GM12878 (cell line): ENCODE measurements at regions not wholly inside any gene's neighbourhood (a gene's known extent, or its start where the extent isn't known, plus 50 kb on each side); places are given as distances from the start of the nearest gene placed in this dataset.

Experiments
- ATAC-seq: fragments of 200-7000 bp; cut with Tn5 transposase; 3 replicates; pipeline ENCODE4 v1.9.1; 2020; ENCODE audit warnings: mild to moderate bottlenecking, moderate library complexity
- BruUV-seq: library from RNA; stranded (reverse); fragments of 400-500 nt; replicated peaks from 2 replicates; lab custom pipeline; 2021; lab: Mats Ljungman, UMichigan
- CTCF ChIA-PET: fragments of 300-600 bp; sonication (Branson Sonifier 250); formaldehyde crosslinking; extraction: SDS; loops from one replicate; lab custom pipeline; 2021; ENCODE audit warnings: inconsistent platforms; lab: Yijun Ruan, JAX
- POLR2A ChIA-PET: fragments of 350-600 bp; formaldehyde crosslinking; extraction: SDS; loops from one replicate; lab custom pipeline; 2021; ENCODE audit warnings: inconsistent platforms; lab: Charles Lee
- RAD21 ChIA-PET: fragments of 300-600 bp; sonication (Branson Sonifier 250); formaldehyde crosslinking; loops from one replicate; lab custom pipeline; 2023; ENCODE audit warnings: antibody characterized with exemption; ENCODE audit not compliant: unreplicated experiment; lab: Charles Lee
- SMC1A ChIA-PET: fragments of 300-600 bp; sonication (Branson Sonifier 250); formaldehyde crosslinking; loops from one replicate; lab custom pipeline; 2023; ENCODE audit not compliant: unreplicated experiment, uncharacterized antibody; lab: Charles Lee
- DNase-seq: peaks from one replicate; pipeline ENCODE4 v3.0.0-alpha.2; 2011; ENCODE audit warnings: low read depth, low spot score
- FAIRE-seq: peaks from 3 replicates; lab custom pipeline; 2011; peaks lifted over from hg19 to GRCh38; lab: Jason Lieb, UNC
- H2AFZ ChIP-seq: 2 replicates; pipeline ENCODE4 v1.6.0; 2011; ENCODE audit warnings: low read depth, low read length, control low read depth; ENCODE audit not compliant: control insufficient read depth
- H3K27ac ChIP-seq: 2 replicates; pipeline ENCODE4 v1.5.1; 2011; ENCODE audit warnings: control low read depth; ENCODE audit not compliant: control insufficient read depth, insufficient read depth
- H3K27me3 ChIP-seq, 2 experiments: replicated peaks in 1 of 2; 2 replicates each; pipeline versions ENCODE4 v1.6.0 to v1.6.1; 2011; ENCODE audit warnings: low read length in 1 of 2; ENCODE audit not compliant: control insufficient read depth in 2 of 2, insufficient read depth in 2 of 2
- H3K36me3 ChIP-seq, 2 experiments: 2 replicates each; pipeline ENCODE4 v1.5.1; 2011; ENCODE audit warnings: low read length in 1 of 2; ENCODE audit not compliant: control insufficient read depth in 2 of 2, insufficient read depth in 2 of 2
- H3K4me1 ChIP-seq: 2 replicates; pipeline ENCODE4 v1.6.1; 2011; ENCODE audit warnings: mild to moderate bottlenecking, low read length, moderate library complexity, mixed read lengths; ENCODE audit not compliant: control insufficient read depth, insufficient read depth
- H3K4me2 ChIP-seq: 2 replicates; pipeline ENCODE4 v1.6.0; 2011; ENCODE audit warnings: control low read depth; ENCODE audit not compliant: control insufficient read depth, insufficient read depth
- H3K4me3 ChIP-seq: fragments of 200-600 bp; sonication (generic); 2 replicates; pipeline ENCODE4 v1.5.1; 2016
- H3K79me2 ChIP-seq: 2 replicates; pipeline ENCODE4 v1.6.0; 2011; ENCODE audit warnings: low read length; ENCODE audit not compliant: control insufficient read depth, insufficient read depth
- H3K9ac ChIP-seq: 2 replicates; pipeline ENCODE4 v1.8.0; 2011; ENCODE audit warnings: low read length, control low read depth, mixed read lengths; ENCODE audit not compliant: control insufficient read depth, insufficient read depth
- H3K9me3 ChIP-seq: replicated peaks from 3 replicates; pipeline ENCODE4 v1.5.1; 2011; ENCODE audit warnings: mild to moderate bottlenecking, low read length; ENCODE audit not compliant: control insufficient read depth, insufficient read depth
- H4K20me1 ChIP-seq: 2 replicates; pipeline ENCODE4 v1.6.0; 2011; ENCODE audit not compliant: control insufficient read depth, insufficient read depth
- ELK1 ChIP-seq: IDR thresholded peaks from 2 replicates; pipeline ENCODE4 v1.6.1; 2012; ENCODE audit warnings: low read depth, low read length, improper control_type of control experiment
- FOXM1 ChIP-seq: IDR thresholded peaks from 2 replicates; pipeline ENCODE4 v1.6.1; 2012; ENCODE audit warnings: low read depth, mild to moderate bottlenecking, inconsistent platforms, low read length, moderate library complexity
- HCFC1 ChIP-seq: fragments of 150-350 bp; IDR thresholded peaks from 2 replicates; pipeline ENCODE4 v1.6.1; 2014; ENCODE audit warnings: low read length
- HDAC2 ChIP-seq: fragments of 200-600 bp; sonication (generic); IDR thresholded peaks from 2 replicates; pipeline ENCODE4 v1.6.1; 2017
- IKZF1 ChIP-seq: fragments of 450-650 bp; conservative IDR thresholded peaks from 2 replicates; pipeline ENCODE4 v1.6.1; 2017; ENCODE audit warnings: antibody characterized with exemption, mild to moderate bottlenecking
- IRF5 ChIP-seq: fragments of 450-650 bp; IDR thresholded peaks from 2 replicates; pipeline ENCODE4 v1.6.1; 2017; ENCODE audit warnings: borderline replicate concordance
- MEF2B ChIP-seq: fragments of 450-650 bp; IDR thresholded peaks from 2 replicates; pipeline ENCODE4 v1.6.1; 2018; ENCODE audit warnings: mild to moderate bottlenecking, moderate library complexity; ENCODE audit not compliant: partially characterized antibody, poor library complexity, severe bottlenecking
- MYC ChIP-seq: IDR thresholded peaks from 2 replicates; pipeline ENCODE4 v1.6.1; 2011; ENCODE audit warnings: mild to moderate bottlenecking, low read length, moderate library complexity, inconsistent platforms; ENCODE audit not compliant: insufficient read depth, insufficient replicate concordance, insufficient read length, severe bottlenecking
- POLR2AphosphoS2 ChIP-seq: IDR thresholded peaks from 2 replicates; pipeline ENCODE4 v1.6.1; 2011; ENCODE audit warnings: low read depth, mild to moderate bottlenecking, low read length, improper control_type of control experiment, moderate library complexity
- RUNX3 ChIP-seq: IDR thresholded peaks from 2 replicates; pipeline ENCODE4 v1.6.1; 2012; ENCODE audit warnings: low read length, inconsistent platforms
- TAF1 ChIP-seq: IDR thresholded peaks from 2 replicates; pipeline ENCODE4 v1.6.1; 2011; ENCODE audit warnings: mild to moderate bottlenecking, low read depth, low read length, borderline replicate concordance
- TBL1XR1 ChIP-seq: IDR thresholded peaks from 2 replicates; pipeline ENCODE4 v1.6.1; 2012; ENCODE audit warnings: low read depth, low read length, improper control_type of control experiment
- YBX1 ChIP-seq: fragments of 450-650 bp; IDR thresholded peaks from 2 replicates; pipeline ENCODE4 v1.6.1; 2016; ENCODE audit warnings: antibody characterized with exemption
- ZNF24 ChIP-seq: fragments of 450-650 bp; IDR thresholded peaks from 2 replicates; pipeline ENCODE4 v1.6.1; 2017; ENCODE audit warnings: antibody characterized with exemption, mild to moderate bottlenecking
- ZNF384 ChIP-seq: IDR thresholded peaks from 2 replicates; pipeline ENCODE4 v1.6.1; 2012; ENCODE audit warnings: low read depth, mild to moderate bottlenecking, low read length, improper control_type of control experiment, borderline replicate concordance
- WGBS: methylation state at CpG from one replicate; pipeline ENCODE4 v1.1.6; 2016; ENCODE audit warnings: low lambda C conversion rate; ENCODE audit not compliant: insufficient replicate concordance, insufficient coverage; ENCODE audit errors: missing lambda C conversion rate; 5-methylcytosine and 5-hydroxymethylcytosine counted together
- in situ Hi-C: fragments of 300-500 bp; cut with MboI; formaldehyde crosslinking; loops from 9 replicates; pipeline ENCODE4 v1.14.3; 2018; ENCODE audit warnings: mixed read lengths
- intact Hi-C: fragments of 100-400 bp; cut with micrococcal nuclease; formaldehyde crosslinking; loops from one replicate; pipeline ENCODE4 v1.14.2; 2022; ENCODE audit not compliant: unreplicated experiment
- TF ChIP-seq, protein P1 (sequence below): fragments of 450-650 bp; conservative IDR thresholded peaks from 2 replicates; pipeline ENCODE4 v1.6.1; 2017; ENCODE audit warnings: mild to moderate bottlenecking, moderate library complexity

DNA sequence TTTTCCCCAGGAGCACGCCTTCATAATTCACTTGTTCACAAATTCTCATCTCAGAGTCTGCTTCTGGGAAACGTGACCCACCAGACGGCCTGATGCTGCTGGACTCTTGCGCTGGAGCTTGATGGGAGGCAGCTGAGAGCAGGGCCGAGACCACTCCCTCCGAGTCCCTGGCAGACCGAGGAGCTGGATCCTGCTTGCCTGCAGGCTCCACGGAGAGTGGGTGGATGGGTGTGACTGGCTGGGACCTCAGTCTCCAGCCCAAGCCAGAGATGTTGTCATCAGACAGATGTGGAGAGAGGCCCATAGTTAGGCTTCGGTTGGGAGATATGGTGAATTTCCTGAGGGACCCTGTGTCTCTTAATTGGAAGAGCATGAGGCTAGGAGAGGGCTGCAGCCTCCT, 76.4 kb downstream of the TSN start (continued):
- no peak for TF ChIP-seq YBX1
- TF ChIP-seq IRF5: no peak
- TF ChIP-seq ELK1: no peak
- no peak for TF ChIP-seq HDAC2

GRCh38 chr2:121832412-121833357, 77.2 kb downstream of the TSN start:
- ChIA-PET POLR2A (interaction anchor here (0.5 to 1.2 kb wide), 3 partner anchors 12 to 445 kb away, joined by 3 to 4 read pairs (median 3); no protein-coding TSS in a partner anchor), RAD21 (interaction anchor here (0.6 to 1.7 kb wide), 4 partner anchors 15 to 145 kb away, joined by 3 to 6 read pairs (median 4); no protein-coding TSS in a partner anchor), SMC1A (no interaction called here), CTCF (interaction anchor here (0.7 to 1.9 kb wide), 4 partner anchors 11 to 110 kb away, joined by 3 to 4 read pairs (median 4); no protein-coding TSS in a partner anchor)
- Histone ChIP-seq H3K9me3 (no peaks in the 10 kb centered on the region), H3K27ac (no peak overlapping the region), H3K4me3 (no peak overlapping the region), H3K36me3 (no peaks in the 10 kb centered on the region), H3K4me2 (no peak overlapping the region), H4K20me1 (no peaks in the 10 kb centered on the region), H3K9ac (no peak overlapping the region), H2AFZ (peak overlapping the region; percentile 52), H3K27me3 (no peaks in the 10 kb centered on the region), H3K4me1 (peaks cover 3% of the 10 kb centered on the region), H3K79me2 (no peaks in the 10 kb centered on the region)
- WGBS: 49% methylated on average over 14 of the region's 14 CpGs
- no TSS peak for BruUV-seq
- FAIRE-seq (no peak), DNase-seq (no peak), ATAC-seq (peak; percentile 48)
- intact Hi-C loops (no loop called here), in situ Hi-C loops (no loop called here)
- TF ChIP-seq MEF2B (peak; percentile 16), FOXM1 (no peak), TAF1 (no peak), IKZF1 (peak; percentile 23; the same call in 1 of the 2 replicates), ZNF384 (0 out of 2 replicates have a peak, but pooled peaks have one; percentile 5), ZNF24 (peak; percentile 84), HCFC1 (no peak), MYC (no peak), TBL1XR1 (no peak), YBX1 (no peak), POLR2AphosphoS2 (no peak), RUNX3 (peak; percentile 25; the same call in 1 of the 2 replicates)
- TF ChIP-seq, protein P1, sequence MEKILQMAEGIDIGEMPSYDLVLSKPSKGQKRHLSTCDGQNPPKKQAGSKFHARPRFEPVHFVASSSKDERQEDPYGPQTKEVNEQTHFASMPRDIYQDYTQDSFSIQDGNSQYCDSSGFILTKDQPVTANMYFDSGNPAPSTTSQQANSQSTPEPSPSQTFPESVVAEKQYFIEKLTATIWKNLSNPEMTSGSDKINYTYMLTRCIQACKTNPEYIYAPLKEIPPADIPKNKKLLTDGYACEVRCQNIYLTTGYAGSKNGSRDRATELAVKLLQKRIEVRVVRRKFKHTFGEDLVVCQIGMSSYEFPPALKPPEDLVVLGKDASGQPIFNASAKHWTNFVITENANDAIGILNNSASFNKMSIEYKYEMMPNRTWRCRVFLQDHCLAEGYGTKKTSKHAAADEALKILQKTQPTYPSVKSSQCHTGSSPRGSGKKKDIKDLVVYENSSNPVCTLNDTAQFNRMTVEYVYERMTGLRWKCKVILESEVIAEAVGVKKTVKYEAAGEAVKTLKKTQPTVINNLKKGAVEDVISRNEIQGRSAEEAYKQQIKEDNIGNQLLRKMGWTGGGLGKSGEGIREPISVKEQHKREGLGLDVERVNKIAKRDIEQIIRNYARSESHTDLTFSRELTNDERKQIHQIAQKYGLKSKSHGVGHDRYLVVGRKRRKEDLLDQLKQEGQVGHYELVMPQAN: no peak
